ENCODE measurements at regions not wholly inside any gene's neighbourhood (a gene's known extent, or its start where the extent isn't known, plus 50 kb on each side); places are given as distances from the start of the nearest gene placed in this dataset.
"Not testable (repeated sequence)": the region's sequence is repeated elsewhere in the genome, so short reads cannot be mapped to it uniquely, and the experiment has no call there.

DNA sequence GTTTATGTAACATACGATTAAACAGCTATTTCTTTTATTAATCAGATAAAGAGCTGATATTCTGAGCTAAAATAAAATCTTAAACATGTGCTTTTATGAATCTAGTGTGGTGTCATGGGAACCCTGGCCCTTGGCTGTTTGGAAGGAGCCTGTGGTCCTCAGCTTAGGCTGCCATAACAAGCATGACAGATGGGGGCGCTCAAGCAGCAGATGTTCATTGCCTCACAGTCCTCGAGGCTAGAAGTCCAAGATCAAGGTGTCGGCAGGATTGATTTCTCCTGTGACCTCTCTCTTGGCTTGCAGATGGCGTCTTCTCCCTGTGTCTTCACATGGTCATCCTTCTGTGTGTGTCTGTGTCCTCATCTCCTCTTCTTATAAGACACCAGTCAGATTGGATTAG lies 448.2 kb downstream of the GADD45G start:
- DNase-seq (ENCODE audit: low read depth in 3 of 3), result no peak

DNA sequence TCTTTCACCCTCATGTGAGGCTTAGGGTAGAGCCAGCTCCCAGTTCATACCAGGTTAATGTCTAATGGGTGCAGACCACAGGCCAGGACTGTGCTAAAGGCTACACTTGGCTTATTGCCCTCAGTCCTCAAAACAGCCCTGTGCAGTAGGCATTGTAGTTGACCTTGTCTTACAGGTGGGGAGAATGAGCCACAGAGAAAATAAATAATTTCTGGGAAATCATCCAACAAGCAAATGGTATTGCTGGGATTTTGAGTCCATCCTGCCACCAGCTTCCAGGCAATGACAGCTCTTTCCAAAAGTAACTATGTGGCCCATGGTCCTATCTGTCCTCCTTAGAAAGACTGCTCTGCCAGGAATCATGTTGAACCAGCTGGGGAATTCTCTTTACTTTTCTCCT lies 450.0 kb downstream of the GADD45G start:
- no peak for DNase-seq (ENCODE audit: low read depth in 3 of 3)

DNA sequence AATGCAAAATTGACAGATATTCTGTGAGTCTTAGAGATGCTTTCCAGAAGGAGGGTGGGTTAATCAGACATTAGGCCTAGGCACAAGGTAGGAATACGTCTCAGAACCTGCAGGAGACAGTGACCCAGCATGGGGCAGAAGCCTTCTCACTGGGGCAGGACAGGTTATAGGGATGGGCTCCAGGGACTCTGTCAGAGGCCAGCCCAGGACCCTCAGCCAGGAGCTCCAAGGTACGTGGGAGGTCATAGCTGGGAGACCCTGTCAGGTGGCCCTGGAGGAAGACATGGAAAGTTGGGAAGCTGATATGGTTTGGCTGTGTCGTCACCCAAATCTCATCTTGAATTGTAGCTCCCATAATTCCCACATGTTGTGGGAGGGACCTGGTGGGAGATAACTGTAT lies 450.4 kb downstream of the GADD45G start:
- no peak for DNase-seq (ENCODE audit: low read depth in 3 of 3)

DNA sequence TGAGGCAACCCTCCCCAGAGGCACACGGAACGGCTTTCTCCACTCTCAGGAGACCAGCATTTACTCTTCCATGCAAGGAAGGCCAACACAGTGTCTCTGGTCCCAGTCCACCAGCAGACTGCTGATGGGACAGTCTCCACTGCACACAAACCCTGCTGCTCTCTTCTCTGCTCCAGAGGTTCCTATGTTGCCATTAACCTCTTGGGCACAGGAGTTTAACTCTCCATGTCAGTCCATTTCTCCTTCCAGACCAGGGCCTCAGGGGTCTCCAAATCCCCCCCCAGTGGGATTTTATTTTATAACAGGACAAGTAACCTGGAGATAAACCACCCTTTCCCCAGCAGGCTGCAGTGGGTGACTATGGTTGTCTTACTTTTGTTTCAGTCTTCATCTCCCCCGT lies 452.5 kb downstream of the GADD45G start:
- no peak for DNase-seq (ENCODE audit: low read depth in 3 of 3)

DNA sequence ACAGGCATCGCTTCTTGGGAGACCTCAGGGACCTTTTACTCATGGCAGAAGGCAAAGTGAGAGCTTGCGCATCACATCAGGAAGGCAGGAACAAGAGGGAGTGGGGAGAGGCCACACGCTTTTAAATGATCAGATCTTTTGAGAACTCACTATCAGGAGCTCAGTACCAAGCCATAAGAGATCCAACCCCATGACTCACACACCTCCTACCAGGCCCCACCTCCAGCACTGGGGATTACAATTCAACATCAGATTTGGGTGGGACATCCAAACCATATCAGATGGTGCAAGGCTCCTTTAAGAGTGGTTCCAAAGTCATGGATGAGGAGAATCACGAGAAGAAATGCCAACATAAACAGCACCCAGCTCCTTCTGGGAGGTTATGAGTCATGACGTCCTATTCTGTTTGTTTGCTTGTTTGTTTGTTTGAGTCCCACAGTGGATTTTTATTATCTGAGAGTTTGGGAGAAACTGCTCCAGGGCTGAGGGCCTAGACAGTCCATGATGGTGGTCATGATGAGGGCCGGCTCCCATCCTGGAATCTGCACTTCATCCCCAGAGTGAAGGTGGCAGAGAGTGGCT lies 453.5 kb downstream of the GADD45G start:
- no peak for DNase-seq (ENCODE audit: low read depth in 3 of 3)

DNA sequence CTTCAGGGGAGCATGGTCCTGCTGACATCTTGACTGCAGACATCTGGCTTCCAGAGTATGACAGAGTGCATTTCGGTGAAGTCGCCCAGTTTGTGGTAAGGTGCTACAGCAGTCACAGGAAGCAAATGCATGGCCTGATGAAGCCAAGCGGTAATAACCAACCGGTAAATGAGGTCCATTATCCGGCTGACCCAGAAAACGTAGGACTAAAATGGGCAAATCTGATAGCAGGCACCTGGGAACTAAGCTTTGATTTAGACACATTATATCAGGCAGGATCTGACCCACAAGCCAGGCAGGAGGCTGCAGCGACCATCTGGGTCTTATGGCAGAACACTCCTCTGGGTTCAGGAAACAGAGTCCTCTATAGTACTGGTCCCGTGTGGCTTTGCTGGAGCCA lies 454.6 kb downstream of the GADD45G start:
- DNase-seq (ENCODE audit: low read depth in 3 of 3), result no peak

DNA sequence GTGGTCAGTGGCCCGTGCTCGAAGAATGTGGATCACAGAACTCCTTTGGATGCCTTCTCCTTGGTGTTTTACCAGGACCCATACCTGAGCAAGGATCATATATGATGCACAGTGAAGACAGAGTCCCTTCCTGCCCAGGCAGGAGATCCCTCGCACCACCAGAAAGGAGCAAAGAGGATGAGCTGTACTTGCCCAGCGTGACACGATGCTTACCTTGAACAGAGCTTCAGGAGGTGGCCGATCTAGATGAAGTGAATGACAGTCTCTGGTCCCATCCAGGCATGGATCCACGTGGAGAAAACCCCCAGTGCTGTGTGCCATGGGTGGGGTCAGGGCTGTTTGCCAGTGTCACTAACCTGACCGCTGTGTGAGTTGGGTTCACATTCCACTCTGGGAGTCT lies 455.4 kb downstream of the GADD45G start:
- DNase-seq (ENCODE audit: low read depth in 3 of 3), result no peak

DNA sequence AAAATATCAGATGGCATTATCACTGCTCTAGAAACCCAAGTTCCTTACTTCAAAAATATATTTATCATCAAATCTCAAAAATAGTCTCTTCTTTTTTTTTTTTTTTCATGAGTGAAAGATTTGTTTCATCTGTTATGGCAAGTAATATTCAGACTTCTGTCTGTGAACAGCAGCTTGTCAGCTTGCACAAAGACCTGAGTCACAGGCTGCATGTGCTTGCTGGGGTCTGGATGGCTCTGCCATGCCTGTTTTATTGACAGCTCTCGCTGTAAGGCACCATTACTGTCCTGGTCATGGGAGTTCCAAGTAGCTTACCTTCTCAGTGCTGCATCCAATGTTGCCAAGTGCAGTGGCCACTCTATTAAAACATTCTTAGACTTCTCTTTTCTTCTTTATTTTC lies 456.4 kb downstream of the GADD45G start:
- no peak for DNase-seq (ENCODE audit: low read depth in 3 of 3)

DNA sequence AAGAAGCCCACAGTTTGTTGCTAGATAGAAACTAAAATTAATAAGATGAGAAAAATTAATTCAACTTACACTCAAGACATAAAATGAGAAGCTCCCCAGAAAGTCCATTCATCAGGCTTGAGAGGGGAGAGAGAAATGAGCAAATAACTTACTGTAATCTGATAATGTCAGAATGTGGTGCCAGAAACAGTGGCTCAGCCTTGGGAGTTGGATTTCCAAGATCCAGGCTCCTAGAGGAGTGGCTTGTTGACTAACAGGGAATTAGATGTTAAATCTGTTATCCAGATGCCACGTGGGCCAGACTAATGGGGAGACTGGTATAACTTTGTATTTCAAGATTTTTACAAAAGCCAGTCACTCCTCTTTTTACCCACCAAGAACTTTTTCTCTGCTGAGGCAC lies 458.2 kb downstream of the GADD45G start:
- DNase-seq (ENCODE audit: low read depth in 3 of 3), result no peak

DNA sequence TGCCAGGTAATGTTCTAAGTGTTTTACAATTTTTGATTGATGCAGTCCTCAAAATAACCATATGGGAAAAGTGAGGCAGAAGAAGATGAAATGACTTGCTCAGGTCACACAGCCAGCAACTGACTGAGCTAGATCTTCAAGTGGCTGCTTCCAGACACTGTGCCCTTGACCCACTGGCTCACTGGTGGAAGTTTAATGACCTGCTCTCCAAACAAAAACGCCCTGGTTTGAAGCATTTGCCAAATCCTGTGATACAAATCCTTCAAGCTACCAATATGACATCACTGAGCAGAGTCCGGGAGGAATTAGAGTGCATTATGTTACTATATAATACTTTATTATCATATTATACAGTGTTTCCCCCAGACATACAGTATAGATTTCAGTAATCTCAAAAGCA lies 459.4 kb downstream of the GADD45G start:
- DNase-seq (ENCODE audit: low read depth in 3 of 3), result no peak

DNA sequence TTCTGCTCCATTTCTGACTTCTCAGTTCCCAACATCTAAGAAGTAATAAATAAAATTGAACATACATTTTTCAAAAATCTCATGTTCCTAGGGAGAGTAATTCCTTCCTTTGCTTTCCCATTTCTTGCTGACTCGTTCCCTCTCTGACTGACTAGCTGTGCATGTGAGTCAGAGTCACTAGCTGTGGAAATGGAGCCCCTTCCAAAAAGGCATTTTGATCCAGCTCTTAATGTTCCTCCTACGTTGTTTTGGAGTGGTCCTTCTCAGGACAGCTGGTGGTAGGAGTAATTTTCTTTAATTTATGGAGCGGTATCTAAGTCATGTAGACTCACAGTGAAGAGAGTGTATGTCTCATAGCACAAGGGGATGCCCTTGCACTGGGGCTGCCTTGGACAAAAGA lies 460.2 kb downstream of the GADD45G start:
- no peak for DNase-seq (ENCODE audit: low read depth in 3 of 3)

DNA sequence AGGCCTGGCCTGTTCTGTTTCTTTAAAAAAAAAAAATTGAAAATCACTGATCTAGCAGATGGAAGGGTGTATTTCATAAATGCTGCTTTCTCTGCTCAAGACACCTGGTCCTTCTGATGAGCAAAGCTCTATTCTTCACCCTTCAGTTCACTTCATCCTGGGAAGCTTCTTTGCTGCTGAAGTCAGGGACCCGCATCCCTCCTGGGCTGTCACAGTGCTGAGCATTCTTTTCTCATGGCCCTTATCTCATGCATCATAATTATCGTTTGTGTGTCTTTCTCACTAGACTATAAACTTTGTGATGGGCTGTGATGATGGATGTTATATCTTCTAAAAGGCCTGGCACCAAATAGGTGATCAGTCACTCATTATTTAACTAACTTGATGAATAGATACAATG lies 461.0 kb downstream of the GADD45G start:
- no peak for DNase-seq (ENCODE audit: low read depth in 3 of 3)

DNA sequence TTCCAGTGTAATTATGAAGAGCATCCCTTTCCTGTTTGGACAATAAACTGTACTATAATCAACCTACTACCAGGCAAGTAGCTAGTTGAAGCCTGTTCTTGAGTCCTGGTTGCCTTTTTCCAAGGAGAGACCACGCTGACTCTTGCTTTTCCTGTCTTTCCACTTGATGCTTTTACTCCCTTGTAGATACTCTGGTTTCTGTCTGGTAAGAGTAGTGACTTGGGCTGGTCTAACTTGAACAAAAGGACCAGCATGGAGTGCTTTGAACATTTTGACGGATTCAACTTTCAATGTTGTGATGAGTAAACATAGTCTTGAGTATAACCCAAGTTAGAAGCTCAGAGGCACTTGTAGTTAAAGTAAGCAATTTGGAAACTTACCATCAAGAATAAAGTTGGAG lies 464.3 kb downstream of the GADD45G start:
- DNase-seq (ENCODE audit: low read depth in 3 of 3), result no peak

DNA sequence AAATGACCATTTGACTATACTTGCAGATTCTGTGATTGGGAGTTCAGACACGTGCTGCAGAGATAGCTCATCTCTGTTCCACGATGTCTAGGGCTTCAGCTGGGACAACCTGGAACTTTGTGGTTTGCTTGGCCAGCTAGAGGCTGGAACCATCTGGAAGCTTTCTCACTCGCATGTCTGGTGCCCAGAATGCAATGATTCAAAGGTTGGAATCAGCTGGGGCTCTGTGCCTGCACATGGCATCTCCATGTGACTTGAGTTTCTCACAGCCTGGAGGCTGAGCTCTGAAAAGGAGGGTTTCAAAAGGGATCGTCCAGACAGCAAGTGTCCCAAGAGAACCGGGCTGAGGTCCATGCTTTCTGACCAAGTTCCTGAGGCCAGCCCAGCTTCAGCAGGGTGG lies 465.2 kb downstream of the GADD45G start:
- no peak for DNase-seq (ENCODE audit: low read depth in 3 of 3)

DNA sequence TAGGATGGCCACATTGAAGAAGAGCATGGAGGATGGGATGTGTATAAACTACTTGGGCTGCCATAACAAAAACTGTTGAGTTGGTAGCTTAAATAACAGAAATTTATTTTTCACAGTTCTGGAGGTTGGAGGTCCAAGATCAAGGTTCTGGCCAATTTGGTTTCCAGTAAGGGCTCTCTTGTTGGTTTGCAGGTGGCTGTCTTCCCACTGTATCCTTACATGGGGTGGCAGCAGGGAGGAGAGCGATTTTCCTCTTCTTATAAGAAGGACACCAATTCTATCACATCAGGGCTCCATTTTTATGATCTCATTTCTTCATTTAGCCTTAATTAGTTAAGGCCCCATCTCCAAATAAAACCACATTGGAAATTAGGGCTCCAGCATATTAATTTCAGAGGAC lies 465.7 kb downstream of the GADD45G start:
- DNase-seq (ENCODE audit: low read depth in 3 of 3), result no peak

DNA sequence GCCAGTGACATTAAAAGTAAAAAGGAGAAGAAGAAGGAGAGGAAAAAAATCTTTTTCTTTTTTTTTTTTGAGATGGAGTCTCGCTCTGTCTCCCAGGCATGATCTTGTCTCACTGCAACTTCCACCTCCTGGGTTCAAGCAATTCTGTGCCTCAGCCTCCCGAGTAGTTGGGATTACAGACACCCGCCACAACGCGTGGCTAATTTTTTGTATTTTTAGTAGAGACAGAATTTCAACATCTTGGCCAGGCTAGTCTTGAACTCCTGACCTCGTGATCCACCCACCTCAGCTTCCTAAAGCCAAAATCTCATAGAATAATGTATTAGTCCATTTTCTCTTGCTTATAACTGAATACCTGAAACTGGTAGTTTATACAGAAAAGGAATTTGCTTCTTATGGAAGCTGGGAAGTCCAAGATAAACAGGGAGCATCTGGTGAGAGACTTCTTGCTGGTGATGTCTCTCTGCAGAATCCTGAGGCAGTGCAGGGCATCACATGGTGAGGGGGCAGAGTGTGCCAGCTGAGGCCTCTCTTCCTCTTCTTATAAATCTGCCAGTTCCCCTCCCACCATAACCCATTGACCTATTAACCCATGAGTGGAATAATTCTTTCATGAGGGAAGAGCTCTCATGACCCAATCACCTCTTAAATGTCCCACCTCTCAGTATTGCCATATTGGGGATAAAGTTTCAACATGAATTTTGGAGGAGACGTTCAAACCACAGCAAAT lies 466.3 kb downstream of the GADD45G start:
- DNase-seq (ENCODE audit: low read depth in 3 of 3), result no peak

DNA sequence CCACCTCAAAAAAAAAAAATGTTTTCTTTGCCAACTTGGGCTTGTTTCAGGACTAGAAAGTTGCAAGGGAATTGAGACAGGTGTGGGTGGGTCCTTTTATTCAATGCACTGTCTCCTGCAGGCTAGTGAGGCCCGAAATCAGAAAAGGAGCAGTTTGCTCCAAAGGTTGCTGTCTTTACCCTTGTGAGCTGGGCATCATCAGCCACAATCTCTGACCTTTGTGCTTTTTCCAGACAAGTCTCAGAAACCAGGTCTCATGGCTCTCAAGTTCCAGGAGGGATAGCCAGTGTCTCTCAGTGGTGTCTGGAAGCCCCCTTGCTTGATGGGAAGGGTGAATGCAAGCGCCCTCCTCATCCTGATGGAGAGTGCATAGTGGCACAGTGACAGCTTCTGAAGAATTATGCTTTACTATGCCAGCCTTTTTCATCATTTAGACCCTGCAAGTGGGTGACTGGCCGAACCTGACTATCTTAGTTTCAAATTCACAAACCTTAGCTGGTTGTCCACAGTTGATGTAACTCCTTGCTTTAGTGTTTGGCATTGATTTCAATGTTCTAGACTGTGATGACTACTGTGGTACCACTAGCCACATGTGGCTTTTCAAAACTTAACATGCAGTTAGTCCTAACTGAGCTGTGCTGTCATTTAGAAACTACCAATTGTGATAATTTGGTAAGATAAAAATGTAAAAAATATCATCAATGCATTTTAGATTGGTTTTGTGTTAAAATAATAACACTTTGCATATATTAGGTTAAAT lies 468.6 kb downstream of the GADD45G start:
- DNase-seq (ENCODE audit: low read depth in 3 of 3), result no peak

DNA sequence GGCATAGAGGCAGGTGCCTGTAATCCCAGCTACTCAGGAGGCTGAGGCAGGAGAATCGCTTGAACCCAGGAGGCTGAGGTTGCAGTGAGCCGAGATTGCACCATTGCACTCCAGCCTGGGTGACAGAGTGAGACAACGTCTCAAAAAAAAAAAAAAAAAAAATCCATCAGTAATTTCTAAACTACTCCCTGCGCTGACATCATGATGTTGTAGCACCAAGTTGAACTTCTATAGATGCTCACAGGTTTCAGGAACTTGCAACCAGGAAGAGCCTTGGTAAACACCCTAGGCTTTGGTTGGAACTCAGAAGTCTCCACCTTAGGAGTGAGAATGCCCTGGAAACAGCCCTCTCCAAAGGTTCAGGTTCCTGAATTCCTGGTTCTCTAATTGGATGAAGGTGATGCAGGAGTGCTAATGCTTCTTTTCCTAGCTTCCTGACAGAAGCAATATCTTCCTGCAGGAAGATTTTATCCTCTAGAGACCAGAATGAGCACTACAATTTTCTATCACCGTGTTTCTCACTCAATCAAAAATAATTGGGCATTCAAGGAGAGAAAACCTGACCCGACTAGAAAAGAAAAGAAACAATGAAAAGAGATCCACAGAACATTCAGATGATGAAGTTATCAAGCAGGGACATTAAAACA lies 469.6 kb downstream of the GADD45G start:
- DNase-seq (ENCODE audit: low read depth in 3 of 3), result no peak

DNA sequence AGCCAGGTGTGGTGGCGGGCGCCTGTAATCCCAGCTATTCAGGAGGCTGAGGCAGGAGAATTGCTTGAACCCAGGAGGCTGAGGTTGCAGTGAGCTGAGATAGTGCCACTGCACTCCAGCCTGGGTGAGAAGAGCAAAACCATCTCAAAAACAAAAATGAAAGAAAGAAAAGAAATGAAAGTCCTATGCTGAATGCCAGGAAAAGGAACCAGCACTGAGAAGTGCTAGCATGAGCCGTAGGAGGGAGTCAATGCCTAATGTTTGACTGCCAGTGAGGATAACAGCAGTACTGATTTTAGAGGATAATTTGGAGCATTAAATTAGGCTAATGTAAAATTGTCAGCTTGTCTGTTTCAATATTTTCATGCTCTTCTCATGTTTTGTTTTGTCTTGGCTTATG lies 472.8 kb downstream of the GADD45G start:
- not testable (repeated sequence) for DNase-seq (ENCODE audit: low read depth in 3 of 3)

DNA sequence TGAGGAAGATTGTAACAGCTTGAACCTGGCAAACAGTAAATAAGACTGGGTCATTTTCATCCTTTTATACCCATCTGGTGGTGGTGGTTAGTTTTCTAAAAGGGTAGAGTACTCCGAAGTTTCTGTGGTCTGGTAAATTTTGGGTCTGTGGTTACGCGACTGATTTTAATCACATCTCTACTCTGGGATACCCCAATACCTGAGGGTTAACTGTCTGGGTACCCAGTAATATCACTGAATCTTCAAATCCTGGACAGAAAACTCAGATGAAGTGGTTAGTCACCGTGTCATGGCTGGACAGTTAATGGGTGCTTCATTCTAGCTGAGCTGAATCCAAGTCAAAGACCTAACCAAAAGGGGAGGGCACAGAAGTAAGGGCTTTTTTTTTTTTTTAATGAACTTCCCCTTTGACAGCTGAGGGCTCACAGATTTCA lies 474.2 kb downstream of the GADD45G start:
- no peak for DNase-seq (ENCODE audit: low read depth in 3 of 3)

DNA sequence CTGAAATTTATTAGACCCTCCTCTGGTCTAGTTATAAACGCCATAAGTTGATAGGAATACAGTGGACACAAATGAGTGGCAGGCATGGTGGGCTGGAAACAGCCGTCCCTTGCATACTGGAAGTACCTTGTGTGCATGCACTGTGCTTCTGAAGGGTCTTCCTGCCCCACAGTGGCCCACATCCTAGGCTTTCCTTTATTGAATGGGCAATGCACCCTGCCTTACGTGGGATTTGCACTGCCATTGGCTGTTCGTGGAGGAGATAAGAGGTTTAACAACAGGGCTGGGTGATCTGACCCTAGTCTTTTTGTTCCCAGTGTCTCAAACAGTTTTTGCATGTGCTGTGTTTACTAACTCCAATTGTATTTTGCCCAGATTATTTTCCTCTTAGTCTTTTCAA lies 480.8 kb downstream of the GADD45G start:
- no peak for DNase-seq (ENCODE audit: low read depth in 3 of 3)

DNA sequence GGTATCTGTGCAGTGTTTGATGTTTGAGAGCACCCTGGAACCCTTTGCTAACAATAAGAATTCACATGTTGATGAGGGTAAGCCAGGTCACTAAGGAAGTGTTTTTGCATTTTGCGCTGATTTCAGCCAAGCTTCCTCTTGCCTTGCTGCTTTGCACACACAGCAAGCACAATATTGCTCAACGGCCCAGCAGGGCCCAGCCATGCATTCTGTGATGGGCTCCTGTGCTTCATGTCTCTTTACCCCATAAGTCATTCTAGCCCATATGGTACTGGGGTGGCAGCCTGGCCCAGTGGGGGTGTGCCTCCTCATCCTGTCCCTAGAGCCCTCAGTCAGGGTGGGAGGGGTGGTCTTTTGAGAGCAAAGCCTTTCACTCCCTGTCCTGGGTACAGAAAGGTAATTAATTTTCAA lies 481.3 kb downstream of the GADD45G start:
- no peak for DNase-seq (ENCODE audit: low read depth in 3 of 3)

DNA sequence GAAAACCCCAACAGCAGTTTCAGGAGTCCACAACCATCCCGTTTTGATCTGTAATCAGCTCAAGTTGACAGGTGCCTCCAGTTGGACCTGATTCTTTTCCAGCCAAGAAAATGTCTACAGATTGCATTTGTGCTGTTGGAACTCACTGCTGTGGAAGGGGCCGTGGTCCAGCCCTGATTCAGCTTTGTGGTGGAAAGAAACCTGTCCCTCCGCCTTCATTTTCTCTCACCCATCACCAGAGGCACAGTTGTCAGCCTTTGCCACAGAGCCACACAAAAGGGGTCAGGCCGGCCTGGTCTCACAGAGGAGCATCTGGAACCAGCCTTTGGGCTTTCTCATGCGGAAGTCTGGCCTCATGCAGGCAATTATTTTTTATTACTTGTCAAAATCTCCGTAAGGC lies 483.6 kb downstream of the GADD45G start:
- no peak for DNase-seq (ENCODE audit: low read depth in 3 of 3)

Measured in stimulated activated CD4-positive, alpha-beta T cell treated with anti-CD3 and anti-CD28 coated beads, TNF-alpha, amount 100 ng/mL, for 4 hours (primary cell).